Cardiac muscle cell (in vitro differentiated cells and primary cell): ENCODE measurements at regions not wholly inside any gene's neighbourhood (a gene's known extent, or its start where the extent isn't known, plus 50 kb on each side); places are given as distances from the start of the nearest gene placed in this dataset.

ENCODE experiments used
- DNase-seq, 2 donors: peaks; one replicate each; pipeline versions ENCODE4 v3.0.0 to v3.0.0-alpha.2; 2010 to 2017; ENCODE audit warnings: low read depth in 1 of 2, low spot score in 1 of 2
- H3K27ac ChIP-seq: fragments of 200-600 bp; sonication (generic); 2 replicates; pipeline ENCODE4 v1.5.1; 2016
- H3K27me3 ChIP-seq: fragments of 200-600 bp; sonication (generic); 2 replicates; pipeline ENCODE4 v1.6.0; 2016; ENCODE audit warnings: control low read depth
- H3K36me3 ChIP-seq: fragments of 200-600 bp; sonication (generic); 2 replicates; pipeline ENCODE4 v1.5.1; 2016; ENCODE audit warnings: control low read depth
- H3K4me1 ChIP-seq: fragments of 200-600 bp; sonication (generic); 2 replicates; pipeline ENCODE4 v1.8.1; 2017; ENCODE audit warnings: low read depth, mild to moderate bottlenecking, mixed run types
- H3K4me3 ChIP-seq: fragments of 200-600 bp; sonication (generic); 2 replicates; pipeline ENCODE4 v1.5.1; 2016; ENCODE audit warnings: mild to moderate bottlenecking
- H3K9me3 ChIP-seq: fragments of 200-600 bp; sonication (generic); 2 replicates; pipeline ENCODE4 v1.5.1; 2017; ENCODE audit warnings: low read depth, mild to moderate bottlenecking, control low read depth
- TF ChIP-seq, protein P1 (sequence below): IDR thresholded peaks from 2 replicates; pipeline ENCODE4 v1.5.1; 2012; ENCODE audit warnings: low read depth, mild to moderate bottlenecking, low read length

DNA sequence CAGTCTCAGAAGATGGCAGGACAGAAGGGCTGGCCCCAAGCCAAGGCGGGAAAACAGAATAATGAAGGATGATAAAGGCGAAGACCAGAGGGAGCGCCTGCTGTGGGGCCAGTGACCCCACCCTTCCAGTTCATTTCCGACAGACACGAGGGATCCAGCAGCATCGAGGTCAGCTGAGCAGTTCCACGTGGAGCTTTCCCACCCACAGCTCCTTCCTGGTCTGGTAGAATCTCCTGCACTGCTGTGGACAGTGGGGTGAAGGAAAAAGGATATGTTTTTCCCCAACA is 265.9 kb upstream of the VLDLR start:
- no peak overlapping the region for H3K27ac ChIP-seq
- H3K4me1 ChIP-seq, result peaks cover 13% of the 10 kb centered on the region
- H3K4me3 ChIP-seq, result no peak overlapping the region
- TF ChIP-seq, protein P1, sequence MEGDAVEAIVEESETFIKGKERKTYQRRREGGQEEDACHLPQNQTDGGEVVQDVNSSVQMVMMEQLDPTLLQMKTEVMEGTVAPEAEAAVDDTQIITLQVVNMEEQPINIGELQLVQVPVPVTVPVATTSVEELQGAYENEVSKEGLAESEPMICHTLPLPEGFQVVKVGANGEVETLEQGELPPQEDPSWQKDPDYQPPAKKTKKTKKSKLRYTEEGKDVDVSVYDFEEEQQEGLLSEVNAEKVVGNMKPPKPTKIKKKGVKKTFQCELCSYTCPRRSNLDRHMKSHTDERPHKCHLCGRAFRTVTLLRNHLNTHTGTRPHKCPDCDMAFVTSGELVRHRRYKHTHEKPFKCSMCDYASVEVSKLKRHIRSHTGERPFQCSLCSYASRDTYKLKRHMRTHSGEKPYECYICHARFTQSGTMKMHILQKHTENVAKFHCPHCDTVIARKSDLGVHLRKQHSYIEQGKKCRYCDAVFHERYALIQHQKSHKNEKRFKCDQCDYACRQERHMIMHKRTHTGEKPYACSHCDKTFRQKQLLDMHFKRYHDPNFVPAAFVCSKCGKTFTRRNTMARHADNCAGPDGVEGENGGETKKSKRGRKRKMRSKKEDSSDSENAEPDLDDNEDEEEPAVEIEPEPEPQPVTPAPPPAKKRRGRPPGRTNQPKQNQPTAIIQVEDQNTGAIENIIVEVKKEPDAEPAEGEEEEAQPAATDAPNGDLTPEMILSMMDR, result no peak
- H3K9me3 ChIP-seq, result no peaks in the 10 kb centered on the region
- H3K27me3 ChIP-seq, result no peaks in the 10 kb centered on the region
- DNase-seq, result peak in 1 of 2 donors; percentile 16
- no peaks in the 10 kb centered on the region for H3K36me3 ChIP-seq

DNA sequence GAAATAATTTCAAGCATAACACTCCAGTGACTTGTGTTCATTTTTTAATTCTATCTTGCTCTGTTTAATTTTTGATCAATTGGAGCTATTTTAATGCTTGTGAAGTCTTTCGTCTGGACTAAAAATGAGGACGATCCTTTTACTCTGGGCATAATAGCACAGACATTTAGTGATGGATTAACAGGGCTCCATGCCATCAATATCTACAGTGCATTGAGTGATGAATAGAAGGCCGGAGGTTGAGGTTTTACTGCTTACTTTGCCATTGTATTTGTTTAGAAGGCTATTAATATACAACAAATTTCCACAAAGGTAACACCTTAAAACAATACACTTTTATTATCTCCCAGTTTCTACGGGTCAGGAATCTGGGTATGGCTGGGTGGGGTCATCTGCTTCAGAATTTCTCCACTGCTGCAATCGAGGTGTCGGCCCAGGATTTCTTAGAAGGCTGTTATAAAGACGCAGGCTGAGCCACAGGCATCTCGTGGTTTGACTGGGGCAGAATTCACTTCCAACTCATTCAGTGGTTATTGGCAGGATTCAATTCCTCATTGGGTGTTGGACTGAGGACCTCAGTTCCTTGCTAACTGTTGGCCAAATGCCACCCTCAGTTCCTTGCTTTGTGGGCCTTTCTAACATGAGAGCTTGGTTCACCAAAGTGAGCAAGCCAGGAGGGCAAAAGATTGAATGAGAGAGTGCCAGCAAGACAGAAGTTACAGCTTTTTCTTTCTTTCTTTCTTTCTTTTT is 265.4 kb upstream of the VLDLR start:
- peak in 1 of 2 donors; percentile 23 for DNase-seq

DNA sequence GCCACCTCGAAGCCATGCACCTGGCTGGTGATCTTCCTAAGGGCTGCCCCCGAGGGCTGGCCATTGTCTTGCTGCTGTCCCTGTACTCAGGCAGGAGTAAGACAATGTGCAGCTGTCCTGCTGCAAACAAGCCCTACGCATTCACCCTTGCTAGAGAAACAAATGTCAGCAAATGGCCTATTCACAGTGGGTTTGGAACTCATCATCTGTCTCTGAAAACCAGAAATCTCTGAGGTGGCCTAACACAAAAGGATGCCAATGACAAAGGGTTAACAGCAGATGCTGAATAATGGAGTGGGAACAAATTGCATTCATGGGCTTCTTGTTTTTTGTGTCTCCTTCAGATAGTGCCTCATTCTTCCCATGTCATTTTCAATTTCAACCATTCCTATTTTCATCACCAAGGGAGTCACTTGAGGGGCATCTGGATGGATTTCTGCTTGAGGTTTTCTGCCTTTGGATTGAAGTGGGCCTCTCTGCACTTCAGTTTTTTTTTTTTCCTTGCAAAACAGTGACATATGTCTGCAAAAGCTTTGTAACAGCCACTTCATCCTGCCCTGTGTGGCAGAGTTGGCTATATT is 261.6 kb upstream of the VLDLR start:
- H3K27me3 ChIP-seq, result no peaks in the 10 kb centered on the region
- no peaks in the 10 kb centered on the region for H3K36me3 ChIP-seq
- TF ChIP-seq, protein P1, result no peak
- peak overlapping the region; percentile 52 for H3K27ac ChIP-seq
- no peak overlapping the region for H3K4me3 ChIP-seq
- H3K4me1 ChIP-seq, result peaks cover 13% of the 10 kb centered on the region
- H3K9me3 ChIP-seq, result no peaks in the 10 kb centered on the region
- peak in 1 of 2 donors; percentile 28 for DNase-seq

More for the DNA sequence above, 265.4 kb upstream of the VLDLR start:
- no peak overlapping the region for H3K4me3 ChIP-seq
- H3K9me3 ChIP-seq, result no peaks in the 10 kb centered on the region
- no peak overlapping the region for H3K27ac ChIP-seq
- H3K27me3 ChIP-seq, result no peaks in the 10 kb centered on the region
- H3K36me3 ChIP-seq, result no peaks in the 10 kb centered on the region
- H3K4me1 ChIP-seq, result peaks cover 13% of the 10 kb centered on the region
- TF ChIP-seq, protein P1, result no peak

DNA sequence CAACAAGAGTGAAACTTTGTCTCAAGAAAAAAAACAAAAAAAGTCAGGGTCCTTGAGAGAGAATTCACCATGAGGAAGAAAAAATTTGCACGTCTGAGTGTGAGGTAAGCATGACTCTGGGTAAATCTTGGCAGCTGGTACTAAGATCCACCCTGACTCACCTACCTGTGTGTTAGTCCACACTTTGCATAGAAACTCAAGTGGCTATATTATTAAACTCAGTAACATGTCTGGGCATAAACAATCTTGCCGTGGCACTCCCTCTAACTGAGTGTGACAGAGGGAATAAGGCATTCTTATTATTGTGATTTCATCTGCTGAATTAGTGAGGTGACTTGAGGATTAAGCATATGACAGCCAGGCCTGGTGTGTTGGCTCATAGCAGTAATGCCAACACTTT is 259.4 kb upstream of the VLDLR start:
- Histone ChIP-seq H3K27me3 (no peaks in the 10 kb centered on the region), H3K4me1 (peaks cover 13% of the 10 kb centered on the region), H3K9me3 (no peaks in the 10 kb centered on the region), H3K4me3 (no peak overlapping the region), H3K36me3 (no peaks in the 10 kb centered on the region), H3K27ac (no peak overlapping the region)
- no peak for DNase-seq
- TF ChIP-seq, protein P1, result no peak

DNA sequence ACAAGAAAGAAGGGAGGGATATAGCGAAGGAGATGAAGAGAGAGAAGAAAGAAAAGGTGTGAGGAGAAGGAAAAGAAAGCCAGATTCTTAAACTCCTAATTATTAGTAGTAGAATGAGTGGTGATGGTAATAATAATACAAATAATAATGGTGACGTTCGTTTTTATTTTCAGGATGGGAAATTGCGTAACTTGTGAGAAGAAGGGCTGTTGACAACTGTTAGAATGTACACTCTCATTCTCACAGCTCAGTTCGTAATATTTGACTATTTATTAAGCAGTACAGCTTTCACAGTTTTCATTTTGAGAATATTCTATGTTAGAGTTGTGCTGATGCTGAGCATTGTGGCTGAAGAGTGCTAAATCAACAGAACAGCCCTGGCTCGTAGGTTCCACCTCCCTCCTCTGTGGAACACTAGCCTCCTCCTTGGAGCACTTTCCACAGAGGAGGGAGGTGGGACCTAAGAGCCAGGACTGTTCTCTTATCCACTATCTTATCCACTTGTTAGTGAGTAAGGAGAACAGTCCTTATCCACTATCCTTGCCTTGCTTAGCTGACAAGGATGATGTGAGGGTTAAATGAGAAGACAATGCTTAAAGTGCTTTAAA is 258.3 kb upstream of the VLDLR start:
- peak in 1 of 2 donors; percentile 9 for DNase-seq

More for the DNA sequence above, 258.3 kb upstream of the VLDLR start:
- peaks cover 13% of the 10 kb centered on the region for H3K4me1 ChIP-seq
- no peaks in the 10 kb centered on the region for H3K36me3 ChIP-seq
- no peaks in the 10 kb centered on the region for H3K9me3 ChIP-seq
- no peak overlapping the region for H3K4me3 ChIP-seq
- no peaks in the 10 kb centered on the region for H3K27me3 ChIP-seq
- H3K27ac ChIP-seq, result no peak overlapping the region
- TF ChIP-seq, protein P1, result no peak
